ENCODE measurements at regions not wholly inside any gene's neighbourhood (a gene's known extent, or its start where the extent isn't known, plus 50 kb on each side); places are given as distances from the start of the nearest gene placed in this dataset.

DNA sequence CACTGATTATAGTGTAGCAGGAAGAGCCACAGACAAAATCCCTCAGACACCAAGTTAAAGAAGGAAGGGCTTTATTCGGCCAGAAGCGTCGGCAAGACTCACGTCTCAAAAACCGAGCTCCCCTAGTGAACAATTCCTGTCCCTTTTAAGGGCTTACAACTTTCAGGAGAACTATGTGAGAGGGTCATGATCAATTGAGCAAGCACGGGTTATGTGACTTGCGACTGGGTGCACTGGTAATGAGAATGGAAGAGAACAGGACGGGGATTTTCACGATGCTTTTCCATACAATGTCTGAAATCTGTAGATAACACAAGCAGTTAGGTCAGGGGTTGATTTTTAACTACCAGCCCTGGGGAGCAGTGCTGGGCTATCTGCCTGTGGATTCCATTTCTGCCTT lies 116.7 kb downstream of the MFAP3L start (continued):
- no peak for TF ChIP-seq HDAC2 (IDR thresholded peaks at IDR 0.05; ENCODE audit: borderline replicate concordance in 1 of 2, low read depth in 2 of 2, low read length in 2 of 2)
- TF ChIP-seq ZNF274 (IDR thresholded peaks at IDR 0.05; ENCODE audit: borderline replicate concordance, extremely low read depth, low read length), result no peak
- TF ChIP-seq BCL11A (IDR thresholded peaks at IDR 0.05; ENCODE audit: low read depth in 2 of 2, low read length in 2 of 2), result no peak
- TF ChIP-seq, protein P1, sequence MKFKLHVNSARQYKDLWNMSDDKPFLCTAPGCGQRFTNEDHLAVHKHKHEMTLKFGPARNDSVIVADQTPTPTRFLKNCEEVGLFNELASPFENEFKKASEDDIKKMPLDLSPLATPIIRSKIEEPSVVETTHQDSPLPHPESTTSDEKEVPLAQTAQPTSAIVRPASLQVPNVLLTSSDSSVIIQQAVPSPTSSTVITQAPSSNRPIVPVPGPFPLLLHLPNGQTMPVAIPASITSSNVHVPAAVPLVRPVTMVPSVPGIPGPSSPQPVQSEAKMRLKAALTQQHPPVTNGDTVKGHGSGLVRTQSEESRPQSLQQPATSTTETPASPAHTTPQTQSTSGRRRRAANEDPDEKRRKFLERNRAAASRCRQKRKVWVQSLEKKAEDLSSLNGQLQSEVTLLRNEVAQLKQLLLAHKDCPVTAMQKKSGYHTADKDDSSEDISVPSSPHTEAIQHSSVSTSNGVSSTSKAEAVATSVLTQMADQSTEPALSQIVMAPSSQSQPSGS (IDR thresholded peaks at IDR 0.05; ENCODE audit: low read length), result no peak

Measured in H1 (cell line).